DMS 273 (cell line): ENCODE measurements at regions not wholly inside any gene's neighbourhood (a gene's known extent, or its start where the extent isn't known, plus 50 kb on each side); places are given as distances from the start of the nearest gene placed in this dataset.

Experiments used
- DNase-seq: peaks from one replicate; lab custom pipeline; 2025; ENCODE audit not compliant: unreplicated experiment; lab: John Stamatoyannopoulos, UW

GRCh38 chr15:69990566-69991421, 106.9 kb downstream of the TLE3 start:
- DNase-seq = peak; percentile 52

GRCh38 chr15:69991551-69991980, 106.2 kb downstream of the TLE3 start:
- DNase-seq = no peak

- DNase-seq = no peak
These were observed 105.4 kb downstream of the TLE3 start for GRCh38 chr15:69992348-69992747.

GRCh38 chr15:69994429-69995205, 103.1 kb downstream of the TLE3 start:
- DNase-seq = no peak

GRCh38 chr15:69996321-69997160, 101.2 kb downstream of the TLE3 start:
- DNase-seq = peak; percentile 76

- peak; percentile 62 for DNase-seq
These were observed 100.6 kb downstream of the TLE3 start for GRCh38 chr15:69997161-69997485.
